H1 (cell line): ENCODE measurements at regions not wholly inside any gene's neighbourhood (a gene's known extent, or its start where the extent isn't known, plus 50 kb on each side); places are given as distances from the start of the nearest gene placed in this dataset.

Experiments used
- ATF2 ChIP-seq: IDR thresholded peaks from 2 replicates; pipeline ENCODE4 v1.6.1; 2012; ENCODE audit warnings: low read length, inconsistent platforms
- CHD2 ChIP-seq: IDR thresholded peaks from 2 replicates; pipeline ENCODE4 v1.6.1; 2012; ENCODE audit warnings: low read length, improper control_type of control experiment
- CHD7 ChIP-seq: fragments of 300-600 bp; sonication (generic); IDR thresholded peaks from 2 replicates; pipeline ENCODE4 v1.7.1; 2012; ENCODE audit warnings: low read length, moderate library complexity, mild to moderate bottlenecking, inconsistent platforms; ENCODE audit not compliant: insufficient replicate concordance
- HDAC6 ChIP-seq: IDR thresholded peaks from one replicate; pipeline ENCODE4 v1.7.1; 2012; ENCODE audit warnings: low read depth, mild to moderate bottlenecking, inconsistent platforms, low read length, moderate library complexity
- JUN ChIP-seq: IDR thresholded peaks from 2 replicates; pipeline ENCODE4 v1.6.1; 2011; ENCODE audit warnings: low read depth, mild to moderate bottlenecking, improper control_type of control experiment, low read length
- MAX ChIP-seq: IDR thresholded peaks from 2 replicates; pipeline ENCODE4 v1.6.1; 2012; ENCODE audit warnings: inconsistent platforms
- RBBP5 ChIP-seq: IDR thresholded peaks from 2 replicates; pipeline ENCODE4 v1.7.1; 2012; ENCODE audit warnings: low read depth, mild to moderate bottlenecking, inconsistent platforms, low read length, moderate library complexity, borderline replicate concordance
- RFX5 ChIP-seq: IDR thresholded peaks from 2 replicates; pipeline ENCODE4 v1.6.1; 2011; ENCODE audit warnings: low read depth, low read length, improper control_type of control experiment, borderline replicate concordance
- SIN3A ChIP-seq, 2 experiments: IDR thresholded peaks in 1 of 2; conservative IDR thresholded peaks in 1 of 2; 2 replicates each; pipeline ENCODE4 v1.6.1; 2011 to 2012; ENCODE audit warnings: low read length in 2 of 2, improper control_type of control experiment in 1 of 2, low read depth in 1 of 2, mild to moderate bottlenecking in 1 of 2
- TAF7 ChIP-seq: optimal IDR thresholded peaks from 2 replicates; pipeline ENCODE3; 2011; ENCODE audit warnings: low read depth, mild to moderate bottlenecking, inconsistent platforms, low read length, moderate library complexity, borderline replicate concordance

GRCh38 chr16:9527976-9528375, 436.5 kb downstream of the HAPSTR1 start (continued):
- TF ChIP-seq CHD7, result peak; percentile 39
- peak; percentile 76 to 86; a peak in 2 of 4 replicates for TF ChIP-seq SIN3A (conservative IDR thresholded peaks at IDR 0.05 in 1 of 2, IDR thresholded peaks at IDR 0.05 in 1 of 2; ENCODE audit: low read depth in 1 of 2, low read length in 2 of 2)
- no peak for TF ChIP-seq RBBP5
- no peak for TF ChIP-seq MAX
- no peak for TF ChIP-seq JUN
- TF ChIP-seq TAF7, result no peak
- peak; percentile 34; the same call in 1 of the 2 replicates for TF ChIP-seq ATF2
- TF ChIP-seq RFX5, result no peak
- no peak for TF ChIP-seq CHD2
- no peak for TF ChIP-seq HDAC6
